HG03280 (cell line): ENCODE measurements at regions not wholly inside any gene's neighbourhood (a gene's known extent, or its start where the extent isn't known, plus 50 kb on each side); places are given as distances from the start of the nearest gene placed in this dataset.

Experiments
- ATAC-seq: cut with Tn5 transposase; IDR thresholded peaks from one replicate; pipeline ENCODE4 v1.9.1; 2021; ENCODE audit warnings: mild to moderate bottlenecking, moderate library complexity; ENCODE audit not compliant: unreplicated experiment

GRCh38 chr3:194801461-194802432 lies 116.1 kb downstream of the FAM43A start:
- no peak for ATAC-seq

DNA sequence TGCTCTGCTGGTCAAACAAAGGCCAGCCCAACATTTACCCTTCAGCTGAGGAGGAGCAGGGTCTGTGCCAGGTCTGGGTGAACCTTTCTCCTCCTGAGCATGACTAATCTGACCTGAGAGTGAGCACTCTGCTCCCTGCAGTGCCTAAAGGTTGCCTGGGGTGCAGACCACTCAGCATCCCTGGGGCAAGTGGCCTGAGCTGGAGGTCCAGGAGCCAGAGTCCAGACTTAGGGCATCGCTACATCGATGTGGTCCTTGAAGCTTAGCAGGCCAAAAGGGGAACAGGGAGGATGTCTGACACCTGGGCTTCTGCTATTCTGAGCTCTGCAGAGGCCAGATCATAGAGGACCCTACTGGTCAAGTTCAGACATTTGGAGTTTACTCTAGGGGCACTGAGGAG lies 119.1 kb downstream of the FAM43A start:
- ATAC-seq, result no peak

DNA sequence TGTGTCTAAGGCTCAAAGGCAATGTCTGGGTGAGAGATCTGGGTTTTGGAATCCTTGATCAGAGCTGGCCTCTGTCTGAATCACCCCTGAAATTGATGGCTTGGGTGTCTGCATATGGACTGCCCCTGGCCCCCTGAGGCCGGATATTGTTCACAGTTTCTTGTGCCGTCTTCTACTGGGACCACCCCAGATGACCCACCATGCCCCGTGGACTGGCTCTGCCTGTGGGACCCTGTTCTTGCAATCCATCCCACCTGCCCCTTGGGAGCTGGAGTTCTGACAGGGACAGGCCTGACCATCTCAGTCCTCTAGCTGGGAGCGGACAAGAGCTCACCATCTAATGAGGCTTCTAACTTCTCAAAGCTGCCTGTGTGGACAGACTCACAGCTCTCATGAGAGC lies 119.9 kb downstream of the FAM43A start:
- ATAC-seq, result no peak

- ATAC-seq, result no peak
Measured at GRCh38 chr3:194806991-194807630, 121.4 kb downstream of the FAM43A start.

GRCh38 chr3:194808640-194809097 lies 123.0 kb downstream of the FAM43A start:
- no peak for ATAC-seq

DNA sequence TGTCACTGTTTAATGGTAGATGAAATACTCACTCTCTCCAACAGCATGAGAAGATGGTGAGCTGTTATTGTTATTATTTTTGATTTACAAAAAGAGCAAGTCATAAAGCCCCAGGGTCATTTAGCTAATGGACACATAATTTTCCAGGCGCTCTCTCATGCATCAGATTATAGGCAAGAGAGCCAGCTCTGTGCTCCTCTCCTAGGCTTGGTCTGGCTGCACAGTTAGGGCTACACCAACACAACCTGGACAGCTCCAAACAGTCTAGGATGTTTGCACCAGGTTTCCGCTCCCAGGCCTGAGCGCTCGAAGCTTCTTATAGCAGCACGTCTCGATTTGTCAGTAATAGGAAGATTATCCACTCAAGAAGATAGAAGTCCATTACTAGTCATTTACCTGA lies 123.7 kb downstream of the FAM43A start:
- ATAC-seq, result no peak

- no peak for ATAC-seq
Measured at GRCh38 chr3:194810076-194810475, 124.4 kb downstream of the FAM43A start.

DNA sequence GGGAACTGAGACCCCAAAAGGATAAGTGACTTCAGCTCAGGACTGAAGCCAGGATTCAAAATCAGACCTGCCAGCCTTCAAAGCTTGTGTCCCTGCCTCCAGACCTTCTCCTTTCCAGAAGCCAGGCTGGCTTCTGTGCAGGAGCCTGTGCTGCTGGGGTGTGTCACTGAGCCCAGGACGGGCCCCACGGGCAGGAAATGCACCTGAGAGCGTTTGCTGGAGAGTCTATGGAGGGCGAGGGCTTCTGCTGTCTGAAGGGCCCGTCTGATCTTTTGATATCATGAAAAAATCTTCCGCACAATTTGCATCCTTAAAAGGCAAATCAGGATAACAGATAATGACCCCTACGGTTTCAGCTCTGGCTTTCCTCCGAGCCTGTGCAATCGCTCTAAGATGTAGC lies 125.4 kb downstream of the FAM43A start:
- no peak for ATAC-seq

DNA sequence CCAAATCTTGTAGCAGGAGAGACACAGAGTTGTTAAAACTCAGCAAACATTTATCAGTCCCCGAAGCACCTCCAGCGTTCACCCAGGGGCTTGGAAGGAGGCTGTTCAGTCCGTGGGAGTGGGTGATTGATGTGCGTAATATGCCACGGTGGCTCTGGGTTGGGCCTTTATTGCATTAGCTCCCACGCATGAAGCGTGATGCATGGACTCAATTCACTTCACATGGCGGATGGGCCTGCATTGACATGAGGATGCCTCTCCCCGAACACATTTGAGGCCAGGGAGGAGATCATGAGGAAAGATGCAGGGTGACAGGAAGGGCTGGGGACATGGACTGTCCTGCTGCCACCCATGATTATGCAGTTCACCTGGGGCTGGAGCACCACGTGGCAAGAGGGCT lies 126.5 kb downstream of the FAM43A start:
- ATAC-seq, result no peak

GRCh38 chr3:194814878-194815357 lies 129.2 kb downstream of the FAM43A start:
- no peak for ATAC-seq

DNA sequence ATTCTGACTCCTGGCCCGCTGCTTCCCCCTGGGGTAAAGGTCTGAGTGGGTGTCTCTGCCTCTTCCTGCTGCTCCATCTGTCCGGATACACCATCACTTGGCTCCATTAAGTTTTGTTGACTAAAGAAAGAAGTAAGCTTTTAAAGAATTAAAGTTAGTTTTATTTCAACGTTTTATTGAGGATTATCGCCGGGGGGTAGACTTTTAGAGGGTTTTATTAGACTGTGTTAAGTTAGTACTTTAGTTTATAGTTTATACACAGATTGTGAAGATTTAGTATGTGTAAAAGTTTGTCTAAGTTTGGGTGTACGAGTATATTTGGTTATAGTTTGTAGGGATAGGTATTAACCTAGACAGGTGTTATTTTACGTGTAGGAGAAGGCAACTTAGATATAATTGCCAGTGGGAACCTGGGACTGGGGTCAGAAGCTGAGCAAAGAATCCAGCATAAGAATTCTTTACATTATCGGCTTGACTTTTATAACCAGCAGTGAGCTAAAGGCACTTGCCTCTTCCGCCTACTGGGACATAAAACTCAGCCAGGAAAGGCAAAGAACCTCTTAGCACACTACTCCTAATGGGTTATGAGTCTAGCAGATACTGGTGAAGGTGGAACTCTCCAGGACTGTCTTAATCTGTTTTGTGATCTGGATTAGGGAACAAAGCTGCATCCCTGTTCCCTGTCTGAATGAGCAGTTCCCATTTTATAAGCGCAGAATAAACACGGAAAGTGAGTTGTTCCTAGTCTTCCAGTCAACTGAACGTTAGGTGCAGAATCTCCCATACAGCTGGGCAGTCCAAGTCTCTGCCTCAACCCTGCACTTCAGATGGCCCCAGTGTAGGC lies 131.3 kb downstream of the FAM43A start:
- no peak for ATAC-seq

- no peak for ATAC-seq
Measured at GRCh38 chr3:194817592-194817930, 131.9 kb downstream of the FAM43A start.

GRCh38 chr3:194817936-194818335 lies 132.3 kb downstream of the FAM43A start:
- no peak for ATAC-seq

- no peak for ATAC-seq
Measured at GRCh38 chr3:194824100-194824499, 138.4 kb downstream of the FAM43A start.

- no peak for ATAC-seq
Measured at GRCh38 chr3:194824701-194825111, 139.0 kb downstream of the FAM43A start.

DNA sequence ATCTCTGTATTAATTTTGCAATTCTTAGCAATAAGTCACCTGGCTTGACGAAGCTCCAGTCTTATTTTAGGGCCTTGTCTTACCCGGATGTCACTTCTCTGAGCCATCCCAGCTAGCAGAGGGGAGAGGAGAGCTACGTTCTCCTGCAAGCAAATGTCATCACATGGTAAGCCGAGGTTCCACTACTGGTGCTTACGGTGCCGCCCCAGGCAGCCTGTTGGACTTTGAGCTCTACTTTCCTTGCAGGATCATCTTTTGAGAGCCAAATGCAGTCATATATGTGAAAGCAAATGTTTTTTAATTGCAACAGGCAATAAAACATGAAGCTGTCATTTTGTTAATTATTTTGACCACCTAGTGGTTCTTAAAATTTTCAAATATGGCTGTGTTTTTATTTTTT lies 140.9 kb downstream of the FAM43A start:
- no peak for ATAC-seq

GRCh38 chr3:194827486-194827885 lies 141.8 kb downstream of the FAM43A start:
- no peak for ATAC-seq

DNA sequence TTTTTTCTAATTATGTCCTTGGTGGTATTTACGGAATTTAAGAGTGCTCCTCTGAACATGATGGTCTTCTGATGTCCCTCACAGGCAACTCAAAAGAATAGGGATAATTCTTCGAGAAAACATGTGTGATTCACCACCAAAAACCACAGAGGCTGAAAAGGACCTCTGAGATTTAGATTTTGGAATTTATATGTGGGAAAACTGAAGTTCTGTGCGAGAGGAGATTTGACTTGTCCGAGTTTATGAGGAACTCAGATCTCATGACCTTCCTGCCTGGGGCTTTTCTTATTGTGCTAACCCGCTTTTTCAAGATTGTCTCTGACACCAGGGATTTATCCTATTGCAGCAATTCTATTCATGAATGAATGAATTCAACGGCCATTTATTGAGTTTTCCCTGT lies 142.4 kb downstream of the FAM43A start:
- ATAC-seq, result no peak

GRCh38 chr3:194828926-194829325 lies 143.2 kb downstream of the FAM43A start:
- ATAC-seq, result no peak

GRCh38 chr3:194830401-194830800 lies 144.7 kb downstream of the FAM43A start:
- ATAC-seq, result no peak

- no peak for ATAC-seq
Measured at GRCh38 chr3:194830978-194831377, 145.3 kb downstream of the FAM43A start.
